Hepatocyte (in vitro differentiated cells): ENCODE measurements at regions not wholly inside any gene's neighbourhood (a gene's known extent, or its start where the extent isn't known, plus 50 kb on each side); places are given as distances from the start of the nearest gene placed in this dataset.

Source experiments
- CTCF ChIP-seq: fragments of 200-600 bp; sonication (generic); IDR thresholded peaks from 2 replicates; pipeline ENCODE4 v1.5.1; 2016; ENCODE audit warnings: antibody characterized with exemption, mild to moderate bottlenecking; ENCODE audit not compliant: poor library complexity
- EZH2 ChIP-seq: fragments of 200-600 bp; sonication (generic); IDR thresholded peaks from 2 replicates; pipeline ENCODE4 v1.6.1; 2016; ENCODE audit warnings: antibody characterized with exemption, mild to moderate bottlenecking, borderline replicate concordance
- EZH2phosphoT487 ChIP-seq: fragments of 200-600 bp; sonication (generic); IDR thresholded peaks from one replicate; pipeline ENCODE4 v1.6.1; 2018; ENCODE audit warnings: antibody characterized with exemption, mild to moderate bottlenecking, low read depth, moderate library complexity; ENCODE audit not compliant: unreplicated experiment, severe bottlenecking

- TF ChIP-seq CTCF (no peak), EZH2phosphoT487 (no peak), EZH2 (no peak)
These were observed 90.3 kb upstream of the CLDN5 start for GRCh38 chr22:19614536-19614863.
